GM23338 (cell line): ENCODE measurements at regions not wholly inside any gene's neighbourhood (a gene's known extent, or its start where the extent isn't known, plus 50 kb on each side); places are given as distances from the start of the nearest gene placed in this dataset.

ENCODE experiments used
- ATAC-seq: fragments of 200-7000 bp; cut with Tn5 transposase; 3 replicates; pipeline ENCODE4 v1.9.1; 2020
- DNase-seq: peaks from one replicate; pipeline ENCODE4 v3.0.0-alpha.2; 2015; ENCODE audit warnings: low spot score
- H2AFZ ChIP-seq: fragments of 200-600 bp; sonication (generic); 2 replicates; pipeline ENCODE4 v1.8.0; 2016; ENCODE audit warnings: antibody characterized with exemption, mild to moderate bottlenecking, moderate library complexity
- H3F3A ChIP-seq: fragments of 200-600 bp; sonication (generic); replicated peaks from 2 replicates; pipeline ENCODE4 v1.8.0; 2017; ENCODE audit warnings: antibody characterized with exemption, mixed run types, low read depth
- H3K27ac ChIP-seq: fragments of 200-600 bp; sonication (generic); 2 replicates; pipeline ENCODE4 v1.6.1; 2016; ENCODE audit warnings: low read depth
- H3K27me3 ChIP-seq: fragments of 200-600 bp; sonication (generic); 2 replicates; pipeline ENCODE4 v1.8.0; 2016; ENCODE audit warnings: mild to moderate bottlenecking, mixed run types, moderate library complexity; ENCODE audit not compliant: insufficient read depth
- H3K36me3 ChIP-seq: fragments of 200-600 bp; sonication (generic); 2 replicates; pipeline ENCODE4 v1.8.0; 2016; ENCODE audit warnings: mild to moderate bottlenecking; ENCODE audit not compliant: insufficient read depth
- H3K4me1 ChIP-seq: fragments of 200-600 bp; sonication (generic); 2 replicates; pipeline ENCODE4 v1.8.0; 2016; ENCODE audit warnings: mild to moderate bottlenecking, moderate library complexity; ENCODE audit not compliant: insufficient read depth
- H3K4me2 ChIP-seq: fragments of 200-600 bp; sonication (generic); 2 replicates; pipeline ENCODE4 v1.7.1; 2017; ENCODE audit warnings: mixed run types
- H3K4me3 ChIP-seq: fragments of 200-600 bp; sonication (generic); 2 replicates; pipeline ENCODE4 v1.6.1; 2016; ENCODE audit warnings: mixed run types
- H3K79me2 ChIP-seq: fragments of 200-600 bp; sonication (generic); replicated peaks from 2 replicates; pipeline ENCODE4 v1.8.0; 2017; ENCODE audit warnings: mild to moderate bottlenecking; ENCODE audit not compliant: insufficient read depth
- H3K9me2 ChIP-seq: fragments of 200-600 bp; sonication (generic); 2 replicates; pipeline ENCODE4 v1.8.0; 2017; ENCODE audit not compliant: insufficient read depth
- H4K20me1 ChIP-seq: fragments of 200-600 bp; sonication (generic); replicated peaks from 2 replicates; pipeline ENCODE4 v1.8.0; 2017; ENCODE audit warnings: mild to moderate bottlenecking; ENCODE audit not compliant: insufficient read depth
- H3K27ac Mint-ChIP-seq: 2 replicates; pipeline ENCODE4 v1.8.0; 2020; ENCODE audit warnings: inconsistent platforms, mild to moderate bottlenecking, moderate library complexity, mixed read lengths
- H3K27me3 Mint-ChIP-seq: 3 replicates; pipeline ENCODE4 v1.8.0; 2022; ENCODE audit warnings: low read depth, mild to moderate bottlenecking, moderate library complexity, mixed read lengths, inconsistent platforms; ENCODE audit not compliant: insufficient read depth, poor library complexity
- H3K36me3 Mint-ChIP-seq: 3 replicates; pipeline ENCODE4 v1.8.0; 2021; ENCODE audit warnings: low read depth, mild to moderate bottlenecking, inconsistent platforms, moderate library complexity, mixed read lengths
- H3K4me1 Mint-ChIP-seq: 3 replicates; pipeline ENCODE4 v1.8.0; 2020; ENCODE audit warnings: mild to moderate bottlenecking, inconsistent platforms, mixed read lengths
- H3K4me3 Mint-ChIP-seq: 3 replicates; pipeline ENCODE4 v1.8.0; 2021; ENCODE audit warnings: moderate library complexity, mild to moderate bottlenecking, inconsistent platforms, mixed read lengths
- H3K9me3 Mint-ChIP-seq: 3 replicates; pipeline ENCODE4 v1.8.0; 2020; ENCODE audit warnings: moderate library complexity, mild to moderate bottlenecking, inconsistent platforms, mixed read lengths
- EZH2 ChIP-seq: fragments of 200-600 bp; sonication (generic); IDR thresholded peaks from one replicate; pipeline ENCODE4 v1.8.0; 2017; ENCODE audit warnings: antibody characterized with exemption, mild to moderate bottlenecking, low read depth; ENCODE audit not compliant: unreplicated experiment
- NANOG ChIP-seq: IDR thresholded peaks from 2 replicates; pipeline ENCODE4 v1.6.1; 2016; ENCODE audit warnings: antibody characterized with exemption, borderline replicate concordance
- TF ChIP-seq, protein P1 (sequence below): fragments of 250-450 bp; sonication (Bioruptor Pico); IDR thresholded peaks from 2 replicates; pipeline ENCODE4 v1.5.0; 2020; ENCODE audit warnings: mild to moderate bottlenecking, moderate library complexity
- TF ChIP-seq, protein P2 (sequence below): IDR thresholded peaks from 2 replicates; pipeline ENCODE4 v1.6.1; 2016; ENCODE audit warnings: antibody characterized with exemption

- TF ChIP-seq, protein P1, sequence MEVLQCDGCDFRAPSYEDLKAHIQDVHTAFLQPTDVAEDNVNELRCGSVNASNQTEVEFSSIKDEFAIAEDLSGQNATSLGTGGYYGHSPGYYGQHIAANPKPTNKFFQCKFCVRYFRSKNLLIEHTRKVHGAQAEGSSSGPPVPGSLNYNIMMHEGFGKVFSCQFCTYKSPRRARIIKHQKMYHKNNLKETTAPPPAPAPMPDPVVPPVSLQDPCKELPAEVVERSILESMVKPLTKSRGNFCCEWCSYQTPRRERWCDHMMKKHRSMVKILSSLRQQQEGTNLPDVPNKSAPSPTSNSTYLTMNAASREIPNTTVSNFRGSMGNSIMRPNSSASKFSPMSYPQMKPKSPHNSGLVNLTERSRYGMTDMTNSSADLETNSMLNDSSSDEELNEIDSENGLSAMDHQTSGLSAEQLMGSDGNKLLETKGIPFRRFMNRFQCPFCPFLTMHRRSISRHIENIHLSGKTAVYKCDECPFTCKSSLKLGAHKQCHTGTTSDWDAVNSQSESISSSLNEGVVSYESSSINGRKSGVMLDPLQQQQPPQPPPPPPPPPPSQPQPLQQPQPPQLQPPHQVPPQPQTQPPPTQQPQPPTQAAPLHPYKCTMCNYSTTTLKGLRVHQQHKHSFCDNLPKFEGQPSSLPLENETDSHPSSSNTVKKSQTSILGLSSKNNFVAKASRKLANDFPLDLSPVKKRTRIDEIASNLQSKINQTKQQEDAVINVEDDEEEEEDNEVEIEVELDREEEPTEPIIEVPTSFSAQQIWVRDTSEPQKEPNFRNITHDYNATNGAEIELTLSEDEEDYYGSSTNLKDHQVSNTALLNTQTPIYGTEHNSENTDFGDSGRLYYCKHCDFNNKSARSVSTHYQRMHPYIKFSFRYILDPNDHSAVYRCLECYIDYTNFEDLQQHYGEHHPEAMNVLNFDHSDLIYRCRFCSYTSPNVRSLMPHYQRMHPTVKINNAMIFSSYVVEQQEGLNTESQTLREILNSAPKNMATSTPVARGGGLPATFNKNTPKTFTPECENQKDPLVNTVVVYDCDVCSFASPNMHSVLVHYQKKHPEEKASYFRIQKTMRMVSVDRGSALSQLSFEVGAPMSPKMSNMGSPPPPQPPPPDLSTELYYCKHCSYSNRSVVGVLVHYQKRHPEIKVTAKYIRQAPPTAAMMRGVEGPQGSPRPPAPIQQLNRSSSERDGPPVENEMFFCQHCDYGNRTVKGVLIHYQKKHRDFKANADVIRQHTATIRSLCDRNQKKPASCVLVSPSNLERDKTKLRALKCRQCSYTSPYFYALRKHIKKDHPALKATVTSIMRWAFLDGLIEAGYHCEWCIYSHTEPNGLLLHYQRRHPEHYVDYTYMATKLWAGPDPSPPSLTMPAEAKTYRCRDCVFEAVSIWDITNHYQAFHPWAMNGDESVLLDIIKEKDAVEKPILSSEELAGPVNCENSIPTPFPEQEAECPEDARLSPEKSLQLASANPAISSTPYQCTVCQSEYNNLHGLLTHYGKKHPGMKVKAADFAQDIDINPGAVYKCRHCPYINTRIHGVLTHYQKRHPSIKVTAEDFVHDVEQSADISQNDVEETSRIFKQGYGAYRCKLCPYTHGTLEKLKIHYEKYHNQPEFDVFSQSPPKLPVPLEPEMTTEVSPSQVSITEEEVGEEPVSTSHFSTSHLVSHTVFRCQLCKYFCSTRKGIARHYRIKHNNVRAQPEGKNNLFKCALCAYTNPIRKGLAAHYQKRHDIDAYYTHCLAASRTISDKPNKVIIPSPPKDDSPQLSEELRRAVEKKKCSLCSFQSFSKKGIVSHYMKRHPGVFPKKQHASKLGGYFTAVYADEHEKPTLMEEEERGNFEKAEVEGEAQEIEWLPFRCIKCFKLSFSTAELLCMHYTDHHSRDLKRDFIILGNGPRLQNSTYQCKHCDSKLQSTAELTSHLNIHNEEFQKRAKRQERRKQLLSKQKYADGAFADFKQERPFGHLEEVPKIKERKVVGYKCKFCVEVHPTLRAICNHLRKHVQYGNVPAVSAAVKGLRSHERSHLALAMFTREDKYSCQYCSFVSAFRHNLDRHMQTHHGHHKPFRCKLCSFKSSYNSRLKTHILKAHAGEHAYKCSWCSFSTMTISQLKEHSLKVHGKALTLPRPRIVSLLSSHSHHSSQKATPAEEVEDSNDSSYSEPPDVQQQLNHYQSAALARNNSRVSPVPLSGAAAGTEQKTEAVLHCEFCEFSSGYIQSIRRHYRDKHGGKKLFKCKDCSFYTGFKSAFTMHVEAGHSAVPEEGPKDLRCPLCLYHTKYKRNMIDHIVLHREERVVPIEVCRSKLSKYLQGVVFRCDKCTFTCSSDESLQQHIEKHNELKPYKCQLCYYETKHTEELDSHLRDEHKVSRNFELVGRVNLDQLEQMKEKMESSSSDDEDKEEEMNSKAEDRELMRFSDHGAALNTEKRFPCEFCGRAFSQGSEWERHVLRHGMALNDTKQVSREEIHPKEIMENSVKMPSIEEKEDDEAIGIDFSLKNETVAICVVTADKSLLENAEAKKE (CRISPR knock-in tag), result no peak
- TF ChIP-seq EZH2 (no peak), NANOG (no peak)
- TF ChIP-seq, protein P2, sequence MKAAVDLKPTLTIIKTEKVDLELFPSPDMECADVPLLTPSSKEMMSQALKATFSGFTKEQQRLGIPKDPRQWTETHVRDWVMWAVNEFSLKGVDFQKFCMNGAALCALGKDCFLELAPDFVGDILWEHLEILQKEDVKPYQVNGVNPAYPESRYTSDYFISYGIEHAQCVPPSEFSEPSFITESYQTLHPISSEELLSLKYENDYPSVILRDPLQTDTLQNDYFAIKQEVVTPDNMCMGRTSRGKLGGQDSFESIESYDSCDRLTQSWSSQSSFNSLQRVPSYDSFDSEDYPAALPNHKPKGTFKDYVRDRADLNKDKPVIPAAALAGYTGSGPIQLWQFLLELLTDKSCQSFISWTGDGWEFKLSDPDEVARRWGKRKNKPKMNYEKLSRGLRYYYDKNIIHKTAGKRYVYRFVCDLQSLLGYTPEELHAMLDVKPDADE, result no peak
Measured at GRCh38 chr5:121559832-121560231, 291.9 kb upstream of the FTMT start (continued).

GRCh38 chr5:121572061-121572460 is 279.6 kb upstream of the FTMT start:
- Mint-ChIP-seq H3K27ac (no peak overlapping the region), H3K27me3 (no peaks in the 10 kb centered on the region), H3K9me3 (no peaks in the 10 kb centered on the region), H3K4me1 (no peaks in the 10 kb centered on the region), H3K4me3 (no peak overlapping the region), H3K36me3 (no peaks in the 10 kb centered on the region)
- Histone ChIP-seq H2AFZ (no peak overlapping the region), H3K9me2 (no peaks in the 10 kb centered on the region), H4K20me1 (no peaks in the 10 kb centered on the region), H3K4me1 (no peaks in the 10 kb centered on the region), H3K36me3 (no peaks in the 10 kb centered on the region), H3K27ac (no peak overlapping the region), H3F3A (no peaks in the 10 kb centered on the region), H3K79me2 (no peaks in the 10 kb centered on the region), H3K4me2 (no peak overlapping the region), H3K4me3 (no peak overlapping the region), H3K27me3 (no peaks in the 10 kb centered on the region)
- DNase-seq (no peak), ATAC-seq (no peak)
- TF ChIP-seq, protein P2, result no peak
